ENCODE measurements at regions not wholly inside any gene's neighbourhood (a gene's known extent, or its start where the extent isn't known, plus 50 kb on each side); places are given as distances from the start of the nearest gene placed in this dataset. TPM values are rescaled to one million over a fixed set of nuclear protein-coding genes. Genes with fewer than 3 reads are reported as not detected.

GRCh38 chr15:97909291-97909891 is 51.1 kb upstream of the ARRDC4 start:
- peak; percentile 52 to 59 for DNase-seq (ENCODE audit: low spot score in 2 of 2)
- Histone ChIP-seq H3K27me3 (peaks cover 0 to 4% of the 10 kb centered on the region in 2 donors), H3K4me1 (peaks cover 0 to 5% (median 0%) of the 10 kb centered on the region in 4 donors), H3K36me3 (no peaks in the 10 kb centered on the region), H3K9me3 (no peaks in the 10 kb centered on the region), H3K27ac (no peak overlapping the region), H3K4me3 (no peak overlapping the region)
- TF ChIP-seq POLR2A (IDR thresholded peaks at IDR 0.05) (no peak), EP300 (IDR thresholded peaks at IDR 0.05) (no peak), CTCF (IDR thresholded peaks at IDR 0.05) (peak; percentile 71 to 87 (median 80))
- WGBS, 2 donors = 8 to 12% methylated on average over 3 of the region's 3 CpGs

Small RNAs in the stretch of these regions (small RNA-seq; reads per million reads assigned to genes)
- not detected for gene AC110588.1
- not detected for gene RF00017
- not detected for gene RNA5SP401

Data from tibial nerve (tissue), 4 donors.